ENCODE measurements at regions not wholly inside any gene's neighbourhood (a gene's known extent, or its start where the extent isn't known, plus 50 kb on each side); places are given as distances from the start of the nearest gene placed in this dataset.

DNA sequence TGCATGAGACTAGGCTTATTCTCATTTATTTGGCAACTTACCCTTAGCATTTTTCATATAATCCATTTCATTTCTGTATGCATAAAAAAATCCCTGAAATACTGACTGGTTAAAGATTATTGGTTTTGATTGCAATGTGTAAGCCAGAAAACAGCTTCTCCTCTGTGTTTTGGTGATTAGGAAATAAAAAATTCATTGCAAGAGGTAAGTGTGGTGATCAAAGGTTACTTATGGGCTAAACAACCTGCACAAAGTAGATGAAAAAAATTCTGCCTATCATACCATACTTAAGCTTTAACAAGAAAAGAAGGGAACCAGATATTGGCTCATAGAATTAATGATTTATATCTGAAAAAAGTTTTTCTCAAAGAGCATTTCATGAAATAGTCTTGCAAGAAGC, 64.0 kb upstream of the TMEM168 start:
- DNase-seq (ENCODE audit: low spot score) = no peak
- no peak overlapping the region for H3K27ac ChIP-seq
- TF ChIP-seq, protein P1, sequence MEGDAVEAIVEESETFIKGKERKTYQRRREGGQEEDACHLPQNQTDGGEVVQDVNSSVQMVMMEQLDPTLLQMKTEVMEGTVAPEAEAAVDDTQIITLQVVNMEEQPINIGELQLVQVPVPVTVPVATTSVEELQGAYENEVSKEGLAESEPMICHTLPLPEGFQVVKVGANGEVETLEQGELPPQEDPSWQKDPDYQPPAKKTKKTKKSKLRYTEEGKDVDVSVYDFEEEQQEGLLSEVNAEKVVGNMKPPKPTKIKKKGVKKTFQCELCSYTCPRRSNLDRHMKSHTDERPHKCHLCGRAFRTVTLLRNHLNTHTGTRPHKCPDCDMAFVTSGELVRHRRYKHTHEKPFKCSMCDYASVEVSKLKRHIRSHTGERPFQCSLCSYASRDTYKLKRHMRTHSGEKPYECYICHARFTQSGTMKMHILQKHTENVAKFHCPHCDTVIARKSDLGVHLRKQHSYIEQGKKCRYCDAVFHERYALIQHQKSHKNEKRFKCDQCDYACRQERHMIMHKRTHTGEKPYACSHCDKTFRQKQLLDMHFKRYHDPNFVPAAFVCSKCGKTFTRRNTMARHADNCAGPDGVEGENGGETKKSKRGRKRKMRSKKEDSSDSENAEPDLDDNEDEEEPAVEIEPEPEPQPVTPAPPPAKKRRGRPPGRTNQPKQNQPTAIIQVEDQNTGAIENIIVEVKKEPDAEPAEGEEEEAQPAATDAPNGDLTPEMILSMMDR (conservative IDR thresholded peaks at IDR 0.05; ENCODE audit: low read depth) = no peak
- POLR2A ChIA-PET (ENCODE audit: low non-redundant PET) = no interaction called here
- CTCF ChIA-PET = interaction anchor here (0.7 kb wide), 1 partner anchor 81 kb away, joined by 3 read pairs; no protein-coding TSS in a partner anchor

DNA sequence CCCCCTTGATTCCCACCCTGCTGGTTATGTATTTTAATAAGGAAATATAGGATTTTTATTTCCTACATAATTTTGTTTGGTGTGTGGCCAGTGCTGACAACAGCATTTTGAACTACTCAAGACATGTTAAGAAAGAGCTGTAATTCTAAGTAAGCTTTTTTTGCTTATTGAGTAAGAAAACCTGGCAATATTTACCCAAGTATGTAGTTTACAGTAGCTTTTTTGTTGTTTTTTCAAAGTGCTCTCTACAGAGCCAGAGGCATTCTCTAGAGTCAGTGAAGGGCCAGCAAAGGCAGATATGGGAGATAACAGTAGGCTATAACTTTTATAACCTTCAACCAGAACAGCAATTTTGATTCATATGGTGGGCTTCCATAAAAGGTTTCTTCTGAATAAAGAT, 63.2 kb upstream of the TMEM168 start:
- TF ChIP-seq, protein P1 (conservative IDR thresholded peaks at IDR 0.05; ENCODE audit: low read depth) = no peak
- H3K27ac ChIP-seq = no peak overlapping the region
- no peak for DNase-seq (ENCODE audit: low spot score)
- ChIA-PET CTCF (no interaction called here), POLR2A (ENCODE audit: low non-redundant PET) (no interaction called here)

DNA sequence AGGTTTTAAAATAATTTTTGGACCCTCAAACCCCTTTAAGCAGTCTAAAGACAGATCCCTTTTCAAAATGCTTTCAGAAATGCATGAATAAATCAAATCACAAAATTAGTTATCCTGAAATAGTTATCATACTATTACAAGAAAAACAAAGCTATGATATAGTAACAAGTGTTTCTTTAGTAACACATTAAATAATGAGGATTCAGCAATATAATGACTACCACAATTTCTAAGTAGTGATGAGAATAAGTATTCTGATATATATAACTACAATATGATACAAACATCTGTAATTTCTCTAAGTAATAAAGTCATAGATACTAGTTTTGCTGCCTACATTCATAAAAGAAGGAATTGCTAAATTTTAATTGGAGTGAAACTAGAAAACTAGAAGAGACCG, 53.0 kb upstream of the TMEM168 start:
- TF ChIP-seq, protein P1 (conservative IDR thresholded peaks at IDR 0.05; ENCODE audit: low read depth) = no peak
- ChIA-PET POLR2A (ENCODE audit: low non-redundant PET) (no interaction called here), CTCF (no interaction called here)
- DNase-seq (ENCODE audit: low spot score) = no peak
- H3K27ac ChIP-seq = no peak overlapping the region

Measured in RWPE1 (cell line).